Activated T-helper 9 cell treated with anti-CD3 and anti-CD28 coated beads, Interleukin-2, amount 50 U/mL, for 16 hours (primary cell): ENCODE measurements at regions not wholly inside any gene's neighbourhood (a gene's known extent, or its start where the extent isn't known, plus 50 kb on each side); places are given as distances from the start of the nearest gene placed in this dataset.

Experiments
- DNase-seq: peaks from one replicate; pipeline ENCODE4 v3.0.0-alpha.2; 2020; ENCODE audit warnings: low read depth

DNA sequence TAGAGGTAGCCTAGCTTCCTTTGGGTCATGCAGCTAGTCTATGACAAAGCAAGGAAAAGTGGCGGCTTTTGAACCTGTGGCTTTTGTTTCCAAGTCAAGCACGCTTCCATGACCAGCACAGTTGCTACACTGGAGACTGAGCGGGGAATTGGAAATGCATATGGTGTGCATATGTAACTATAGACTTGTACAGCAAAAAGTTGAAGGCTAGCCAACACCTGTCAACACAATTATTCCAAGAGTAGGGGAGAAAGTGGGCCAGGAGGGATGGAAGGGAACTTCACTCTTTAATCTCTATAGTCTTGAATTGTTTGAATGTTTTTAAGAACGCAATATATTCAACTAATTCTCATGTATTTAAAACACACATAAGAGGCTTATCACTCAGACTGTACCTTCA, 218.5 kb upstream of the CADM1 start:
- no peak for DNase-seq

DNA sequence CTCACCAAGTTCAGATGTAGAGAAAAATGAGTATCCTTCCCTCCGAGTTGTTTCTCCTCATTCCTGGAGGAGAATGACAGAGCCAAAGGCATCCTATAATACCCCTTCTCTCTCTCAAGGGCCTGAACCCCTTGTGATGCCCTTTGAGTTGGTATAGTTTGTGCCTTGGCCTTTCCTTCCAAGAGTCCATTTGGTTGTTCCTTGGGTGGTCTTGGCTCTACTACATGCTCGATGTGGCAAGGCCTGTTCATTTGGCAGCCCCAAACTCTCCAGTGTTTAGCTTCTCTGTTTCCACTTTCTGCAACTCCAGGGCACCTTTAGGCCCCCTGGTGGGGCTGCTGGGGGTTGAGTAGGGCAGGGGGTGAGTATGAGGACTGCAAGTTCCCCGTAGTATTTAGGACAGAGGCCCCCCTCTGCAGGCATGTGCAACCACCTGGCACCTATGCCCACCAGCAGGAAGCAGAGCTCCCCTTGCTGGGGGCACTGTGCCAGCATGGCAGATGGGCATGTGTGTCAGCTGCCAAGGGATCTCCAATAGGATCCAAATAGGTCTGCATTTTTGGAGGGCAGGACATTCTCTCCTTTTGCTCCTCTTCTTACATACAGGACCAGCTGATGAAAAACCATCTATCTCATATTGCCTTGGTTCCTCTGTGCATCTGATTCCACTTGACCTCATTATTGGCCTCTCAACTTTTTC, 217.2 kb upstream of the CADM1 start:
- no peak for DNase-seq

DNA sequence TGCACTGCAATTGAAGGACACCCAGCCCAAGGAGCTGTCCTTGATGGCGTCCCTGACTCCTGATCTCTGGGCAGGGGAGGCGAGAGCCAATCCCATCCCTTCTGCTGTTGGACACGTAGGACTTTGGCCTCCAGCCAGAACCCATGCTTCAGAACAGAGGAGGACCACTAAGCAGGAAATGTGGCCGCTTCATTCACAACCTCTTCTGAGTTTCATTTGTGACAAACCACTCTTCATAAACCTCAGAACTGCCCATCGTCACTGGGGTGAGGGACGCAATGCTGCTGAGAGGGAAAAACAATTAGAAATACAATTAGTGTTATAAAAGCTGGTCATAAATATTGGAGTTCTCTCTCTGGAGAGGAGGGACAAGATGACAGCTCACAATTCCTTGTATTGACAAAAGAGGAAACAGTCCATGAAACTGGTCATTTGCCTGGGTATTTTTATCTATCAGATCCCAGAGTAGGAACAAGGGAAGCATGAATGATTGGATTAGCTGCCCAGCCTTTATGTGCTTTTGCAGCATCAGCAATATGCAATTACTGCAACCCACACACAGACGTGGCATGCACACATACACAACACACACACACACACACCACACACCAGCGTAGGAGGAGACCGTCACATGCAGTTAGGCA, 216.5 kb upstream of the CADM1 start:
- DNase-seq = no peak

DNA sequence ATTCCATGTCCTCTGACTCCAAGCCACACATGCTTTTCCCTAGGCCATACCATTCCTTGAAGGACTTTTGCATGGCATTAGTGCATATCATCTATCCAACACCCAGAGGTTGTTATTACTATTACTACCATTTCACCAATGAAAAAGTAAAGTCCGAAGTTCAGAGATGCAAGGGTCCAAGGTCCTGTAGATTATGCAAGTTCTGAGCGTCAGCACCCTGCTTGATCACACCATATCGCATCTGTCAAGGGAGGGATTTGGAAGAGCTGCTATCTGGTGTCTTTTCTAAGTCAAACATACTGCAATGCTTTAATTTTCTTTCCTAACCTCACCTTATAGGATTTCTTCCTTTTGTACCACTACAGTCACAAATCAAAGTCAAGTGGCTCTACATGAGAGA, 214.7 kb upstream of the CADM1 start:
- DNase-seq = no peak

DNA sequence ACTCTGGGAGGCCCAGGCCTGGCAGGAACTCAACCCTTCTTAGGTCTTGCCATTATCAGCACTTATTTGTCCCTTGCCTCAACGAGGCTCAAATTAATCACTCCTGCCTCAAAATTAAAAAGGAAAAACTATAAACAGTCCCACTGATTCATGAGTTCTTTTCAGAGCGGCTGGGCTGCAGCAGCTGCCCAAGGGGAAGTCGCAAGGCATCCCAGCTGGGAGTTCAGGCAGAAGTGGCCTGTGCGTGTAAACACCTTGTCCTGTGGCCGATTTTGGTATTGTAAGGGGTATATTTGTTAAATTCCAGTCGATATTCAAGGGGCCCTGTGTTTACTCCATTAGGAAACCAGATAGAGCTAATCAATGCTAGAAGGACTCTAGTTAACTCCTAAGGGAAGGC, 213.9 kb upstream of the CADM1 start:
- no peak for DNase-seq

DNA sequence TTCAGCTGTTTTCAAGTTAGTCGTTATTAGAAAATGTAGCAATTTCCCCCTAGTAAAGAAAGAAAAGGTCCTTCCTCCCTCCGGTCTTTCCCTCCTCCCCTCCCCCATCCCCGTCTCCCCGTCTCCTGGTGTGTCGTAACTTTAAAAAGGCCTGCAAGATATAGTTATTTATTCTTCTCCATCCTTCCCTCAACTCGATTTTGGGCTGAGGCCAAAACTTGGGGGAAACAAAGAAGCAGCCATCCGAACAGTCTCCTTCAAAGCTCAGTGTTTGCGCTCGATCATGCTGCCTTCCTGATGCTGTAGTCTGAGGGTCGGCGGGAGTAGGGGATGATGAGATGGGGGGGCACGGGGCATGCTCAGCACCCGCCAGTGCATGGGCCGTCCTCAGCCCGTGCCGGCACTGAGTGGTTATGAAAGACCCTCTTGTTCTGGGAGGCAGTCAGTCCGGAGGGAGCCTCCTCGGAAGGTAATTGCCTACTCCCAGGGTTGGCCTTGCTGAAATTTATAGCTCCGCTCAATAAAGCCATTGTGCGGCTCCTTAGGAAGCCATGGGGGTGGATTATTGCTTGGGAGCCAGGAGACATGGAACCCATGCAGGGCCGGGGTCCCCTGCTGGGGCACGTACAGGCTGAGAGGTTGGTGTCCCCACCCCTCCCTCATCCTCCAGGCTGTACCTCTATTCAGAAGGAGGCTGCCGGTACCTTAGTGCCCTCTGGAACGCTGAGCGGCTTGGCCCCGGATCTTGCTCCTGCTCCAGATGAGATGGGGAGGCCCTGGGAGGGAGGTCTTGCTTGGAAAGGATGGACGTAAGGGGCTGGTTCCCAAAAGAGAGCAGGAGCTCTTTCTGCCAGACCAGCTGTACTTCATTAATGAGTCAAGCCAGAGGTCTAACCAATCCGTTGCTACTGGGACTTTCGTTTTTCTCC, 212.7 kb upstream of the CADM1 start:
- DNase-seq = no peak

DNA sequence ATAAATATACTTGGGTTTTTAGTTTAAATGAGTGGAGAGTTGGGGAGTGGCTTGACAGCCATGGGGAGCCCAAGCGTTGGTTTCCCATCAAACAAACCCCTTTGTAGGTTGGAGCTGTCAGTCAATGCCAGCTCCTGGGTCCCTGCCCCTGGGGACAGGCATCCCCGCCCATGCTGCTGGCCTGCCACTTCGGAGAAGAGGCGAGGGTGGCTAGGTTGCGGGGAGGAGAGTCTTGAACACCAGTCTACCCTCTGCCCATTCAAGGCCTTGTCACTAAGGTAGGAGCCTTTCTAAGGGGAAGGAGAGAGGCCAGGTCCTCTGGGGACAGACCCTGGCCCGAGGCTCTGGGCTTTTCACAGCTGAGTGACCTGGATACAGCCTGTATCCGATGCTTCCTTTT, 211.9 kb upstream of the CADM1 start:
- no peak for DNase-seq

DNA sequence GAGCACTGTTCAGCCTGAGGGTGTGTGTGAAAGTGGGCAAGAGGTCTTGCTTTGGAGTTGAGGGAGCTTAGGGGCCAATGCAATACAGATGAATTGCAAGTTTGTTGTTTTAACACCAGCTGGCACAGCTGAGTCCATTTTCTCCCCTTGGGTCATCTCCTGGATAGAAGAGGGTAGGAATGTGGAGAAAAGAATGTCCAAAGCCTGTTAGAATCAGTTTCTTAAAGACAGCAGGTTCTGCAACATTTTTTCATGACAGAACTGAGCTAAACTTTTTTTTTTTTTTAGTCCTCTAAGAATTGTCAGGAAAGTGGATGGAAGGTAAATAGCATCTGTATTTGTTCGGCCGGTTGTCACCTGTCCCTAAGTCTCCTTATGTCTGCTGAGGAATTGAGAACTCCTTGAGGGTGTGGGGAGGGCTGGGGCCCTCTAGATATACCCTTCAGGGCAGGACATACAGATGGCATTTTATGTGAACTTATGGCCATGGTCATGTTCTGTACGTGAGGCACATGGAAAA, 211.1 kb upstream of the CADM1 start:
- DNase-seq = no peak

DNA sequence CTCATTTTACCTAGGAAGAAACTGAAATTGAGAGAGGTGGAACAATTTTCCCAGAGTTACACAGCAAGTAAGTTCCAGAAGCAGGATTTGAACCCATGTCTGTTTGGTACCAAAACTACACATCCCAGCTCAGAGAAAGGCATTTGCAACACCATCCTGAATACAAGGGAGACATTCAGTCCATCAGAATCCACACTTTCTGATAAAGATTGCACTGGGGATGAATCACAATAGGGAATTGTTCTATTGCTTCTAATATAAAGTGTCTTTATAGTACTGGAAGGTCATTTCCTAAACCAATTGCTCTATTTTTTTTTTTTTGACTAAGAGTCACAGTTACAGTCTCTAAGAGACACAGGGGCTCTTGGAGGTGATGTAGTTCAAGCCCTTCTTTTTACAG, 208.1 kb upstream of the CADM1 start:
- DNase-seq = no peak

DNA sequence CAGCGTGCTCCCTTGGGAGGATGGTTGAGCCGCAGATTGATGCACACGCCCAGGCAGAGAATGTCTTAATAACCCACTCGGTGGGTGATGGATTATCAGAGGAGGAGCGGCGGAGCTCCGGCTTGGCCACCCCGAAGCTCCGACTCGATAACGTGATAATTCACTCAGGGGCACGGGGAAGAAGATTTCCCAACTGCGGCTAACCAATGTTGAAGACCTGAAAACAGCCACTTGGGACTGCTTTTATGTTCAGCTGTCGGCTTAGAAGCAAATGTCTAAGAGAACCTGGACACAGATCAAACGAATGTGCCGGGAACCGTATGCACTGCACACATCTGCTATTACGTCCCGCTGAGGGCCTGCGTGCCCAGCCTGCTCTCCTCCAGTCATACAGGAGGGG, 206.8 kb upstream of the CADM1 start:
- DNase-seq = no peak

DNA sequence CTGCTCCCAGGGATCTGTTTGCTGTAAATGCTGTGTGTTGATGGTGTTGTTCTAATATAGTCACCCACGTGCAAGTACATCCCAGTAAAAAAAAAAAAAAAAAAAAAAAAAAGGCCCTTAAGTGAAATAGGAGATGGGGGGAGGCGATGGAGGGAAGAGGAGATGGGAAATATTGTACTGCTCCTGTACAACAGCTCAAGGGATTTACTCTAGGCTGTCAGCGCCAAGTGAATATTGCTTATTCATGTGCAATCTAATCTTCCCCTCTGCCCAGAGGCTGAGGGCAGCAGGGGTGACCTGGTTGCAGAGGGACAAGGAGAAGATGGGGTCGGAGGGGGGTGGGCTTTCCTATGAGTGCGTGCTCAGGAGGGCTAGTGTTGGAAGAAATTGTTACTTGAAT, 206.2 kb upstream of the CADM1 start:
- DNase-seq = no peak

DNA sequence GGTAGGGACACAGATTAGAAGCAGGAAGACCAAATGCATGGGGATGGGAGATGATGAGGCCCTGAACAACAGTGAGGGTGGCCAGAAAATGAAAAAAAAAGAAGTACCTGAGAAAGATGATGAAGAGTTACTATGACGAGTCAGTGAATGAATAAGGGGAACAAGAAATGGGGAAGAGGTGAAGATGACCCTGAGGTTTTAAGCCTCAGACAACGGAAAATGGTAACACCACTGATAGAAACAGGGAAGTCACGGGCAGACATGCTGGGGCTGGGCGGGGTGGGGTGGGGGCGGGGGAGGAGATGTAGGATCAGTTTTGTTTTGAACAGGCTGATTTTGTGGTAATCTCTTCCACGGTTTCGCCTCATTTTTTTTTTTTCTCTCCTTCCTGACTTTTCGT, 205.1 kb upstream of the CADM1 start:
- DNase-seq = no peak

DNA sequence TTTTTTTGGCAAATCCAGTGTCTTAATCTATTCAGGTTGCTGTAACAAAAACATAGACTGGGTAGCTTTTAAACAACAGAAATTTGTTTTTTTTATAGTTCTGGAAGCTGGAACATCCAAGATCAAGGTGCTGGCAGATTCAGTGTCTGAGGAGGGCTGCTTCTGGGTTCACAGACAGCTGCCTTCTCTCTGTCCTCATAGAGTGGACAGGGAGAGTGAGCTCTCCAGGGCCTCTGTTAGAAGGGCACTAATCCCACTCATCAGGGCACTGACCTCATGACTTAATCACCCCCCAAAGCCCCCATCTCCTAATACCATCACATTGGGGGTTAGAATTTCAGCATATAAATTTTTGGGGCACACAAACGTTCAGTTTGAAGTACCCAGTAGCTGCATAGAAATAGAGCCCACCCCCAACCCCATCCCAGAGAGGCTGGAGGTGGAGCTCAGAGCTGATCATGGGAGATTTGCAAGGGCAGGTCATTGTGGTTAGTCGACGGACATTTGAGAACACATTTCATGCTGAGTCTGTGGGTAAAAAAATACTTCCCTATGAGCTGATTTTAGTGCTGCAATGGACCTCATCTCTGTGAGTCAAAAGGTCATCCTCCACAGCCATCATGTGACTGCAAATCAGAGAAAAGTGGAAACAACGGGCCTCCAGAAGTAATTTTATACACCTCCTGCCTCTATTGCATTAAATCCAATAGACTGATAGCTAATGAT, 203.1 kb upstream of the CADM1 start:
- no peak for DNase-seq

DNA sequence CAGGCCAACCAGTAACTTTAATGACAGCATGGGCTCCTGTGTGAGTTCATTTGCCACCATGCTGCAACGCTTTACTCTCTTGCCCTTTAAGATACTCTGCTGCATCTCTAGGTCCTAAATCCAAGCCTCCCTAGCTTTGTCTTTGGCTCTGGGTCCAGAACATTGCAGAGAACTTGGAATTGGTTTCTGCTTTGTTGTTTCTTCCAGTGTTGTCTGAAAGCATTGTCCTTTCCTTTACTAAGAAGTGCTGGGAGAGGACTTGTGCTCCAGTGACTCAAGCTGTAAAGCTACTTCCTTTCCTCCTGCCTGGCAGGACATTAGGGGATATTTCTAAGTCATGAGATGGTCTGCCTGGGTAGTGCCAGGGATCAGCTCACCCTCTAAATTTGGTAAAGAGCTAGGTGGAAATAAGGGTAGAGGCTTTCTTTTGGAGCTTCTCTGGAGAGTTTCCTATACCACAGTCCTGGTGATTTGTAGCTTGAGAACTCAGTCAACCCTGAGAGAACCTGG, 202.5 kb upstream of the CADM1 start:
- no peak for DNase-seq

DNA sequence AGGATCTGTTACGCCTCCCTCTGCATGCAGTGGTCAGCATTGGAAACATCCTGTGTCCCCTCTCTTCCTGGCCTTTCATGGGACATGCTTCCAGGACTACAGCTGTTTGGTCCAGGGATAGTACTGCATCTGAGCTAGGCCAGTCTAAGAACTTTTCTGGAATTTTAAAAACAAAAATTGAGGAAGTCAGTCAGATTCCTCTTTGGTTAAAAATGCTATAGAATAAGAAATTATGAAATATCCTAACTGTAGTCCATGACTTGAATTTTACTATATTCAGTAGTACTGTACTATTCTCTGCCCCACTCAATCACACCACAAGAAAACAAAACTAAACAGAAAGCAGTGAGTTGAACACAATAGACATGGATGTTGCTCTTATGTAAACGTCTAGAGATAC, 201.0 kb upstream of the CADM1 start:
- DNase-seq = no peak

DNA sequence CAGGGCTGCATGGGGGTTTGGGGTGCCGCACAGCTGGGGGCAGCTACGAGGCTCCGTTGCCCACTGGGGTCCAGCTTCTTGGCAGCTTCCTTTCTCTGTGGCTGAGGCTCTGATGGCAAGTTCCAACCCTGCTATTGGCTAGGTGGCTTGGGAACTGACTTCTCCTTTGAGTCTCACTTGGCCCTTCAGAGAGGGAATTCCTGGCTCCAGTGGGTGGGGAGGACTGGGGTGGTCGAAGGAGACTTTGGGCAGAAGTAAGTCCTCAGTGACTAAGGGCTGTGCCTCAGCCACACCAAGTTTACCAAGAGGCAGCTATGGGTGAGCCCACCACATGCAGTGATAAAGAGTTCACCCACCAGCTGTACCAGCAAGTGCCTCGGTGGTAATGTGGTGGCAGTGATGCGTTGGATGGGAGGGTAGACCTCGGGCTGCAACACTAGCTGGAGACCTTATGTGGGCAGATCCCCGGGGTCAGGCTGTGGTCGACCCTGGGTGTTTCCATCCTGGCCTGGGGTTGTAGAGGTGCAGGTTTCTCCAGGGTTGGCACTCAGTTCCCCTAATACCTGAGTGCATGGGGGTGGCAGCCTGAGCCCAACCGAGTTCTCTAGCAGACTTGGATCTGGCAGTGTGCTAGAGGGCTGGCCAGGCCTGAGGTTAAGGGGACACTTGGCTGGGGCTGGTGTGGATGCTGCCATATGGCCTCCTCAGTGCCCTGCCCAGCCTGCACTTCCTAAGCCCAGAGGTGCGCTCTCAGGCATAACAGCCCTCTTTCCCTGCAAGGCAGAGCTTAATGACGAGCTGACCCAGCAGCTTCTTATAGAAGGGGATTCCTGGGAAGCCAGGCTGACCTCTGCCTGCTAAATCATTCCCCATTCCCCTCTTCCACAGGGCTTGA, 197.0 kb upstream of the CADM1 start:
- no peak for DNase-seq

DNA sequence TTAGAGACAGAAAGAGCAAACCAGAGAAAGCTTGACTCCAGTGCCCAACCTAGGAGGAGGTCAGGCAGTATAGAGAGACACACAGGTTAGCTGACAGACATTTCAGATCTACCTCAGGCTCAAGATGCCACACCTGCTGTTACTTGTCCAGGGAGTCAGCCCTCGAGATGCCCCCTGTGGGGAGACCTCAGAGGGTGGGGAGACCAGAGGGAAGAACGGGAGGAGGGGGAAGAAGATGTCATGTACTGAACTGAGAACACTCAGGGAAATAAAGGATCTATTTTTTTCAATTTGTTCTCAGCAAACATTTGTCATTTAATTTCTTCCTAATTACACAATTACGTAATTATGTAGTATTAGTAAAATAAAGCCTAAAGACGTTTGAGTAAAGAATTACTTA, 196.3 kb upstream of the CADM1 start:
- DNase-seq = no peak

DNA sequence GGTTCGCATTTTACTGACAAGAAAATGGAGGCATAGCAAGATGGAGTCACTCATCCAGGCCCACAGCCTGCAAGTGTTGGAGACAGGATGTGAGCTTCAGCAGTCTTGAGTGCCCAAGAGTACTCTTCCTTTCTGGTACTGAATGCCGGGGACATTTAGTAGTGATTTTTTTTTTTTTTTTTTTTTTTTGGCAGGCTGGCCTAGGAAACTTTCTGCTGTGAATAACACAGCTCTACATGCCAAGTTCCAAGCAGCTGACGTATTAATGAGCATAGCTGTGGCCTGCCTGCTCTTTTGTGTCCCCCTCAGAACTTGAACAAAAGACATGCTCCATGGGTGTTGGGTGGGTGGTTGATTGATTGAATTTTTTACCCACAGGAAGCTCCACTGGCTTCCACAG, 195.5 kb upstream of the CADM1 start:
- DNase-seq = no peak

DNA sequence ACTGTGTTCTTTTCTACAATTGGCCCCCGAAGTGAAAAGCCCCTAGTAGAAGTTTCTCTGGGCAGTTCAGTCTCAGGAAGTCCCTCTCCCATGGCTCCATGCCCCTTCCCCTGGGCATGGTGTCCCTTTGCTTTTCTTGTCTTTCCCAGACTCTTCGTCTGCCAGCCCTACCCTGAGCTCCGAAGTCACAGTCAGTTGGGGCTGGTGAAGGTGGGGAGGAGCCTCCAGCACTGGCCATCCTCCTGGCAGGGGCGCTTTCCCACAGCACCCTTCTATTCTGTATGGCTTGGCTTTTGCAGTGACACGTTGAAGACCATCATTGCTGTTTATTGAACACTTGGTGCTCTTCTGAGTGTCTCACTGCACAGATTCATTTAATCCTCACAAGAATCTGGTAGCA, 195.1 kb upstream of the CADM1 start:
- DNase-seq = no peak

DNA sequence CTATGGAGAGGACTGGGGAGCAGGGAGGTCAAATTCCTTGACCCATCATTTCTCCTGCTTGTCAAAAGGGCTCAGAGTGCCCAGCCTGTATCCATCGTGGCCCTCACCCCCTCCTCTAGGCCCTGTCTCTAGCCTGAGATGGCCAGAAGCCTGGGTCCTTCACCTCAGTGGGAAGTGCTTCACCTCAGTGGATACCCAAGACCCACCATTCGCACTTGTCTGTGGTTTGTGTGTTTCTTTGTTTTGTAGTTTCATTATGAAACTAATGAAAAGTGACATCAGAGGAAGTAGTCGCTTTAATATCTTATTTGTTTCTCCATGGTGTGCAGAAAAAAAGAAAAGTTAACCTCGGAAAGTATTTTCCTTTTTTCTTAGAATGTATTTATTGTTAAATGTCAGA, 194.0 kb upstream of the CADM1 start:
- DNase-seq = no peak

DNA sequence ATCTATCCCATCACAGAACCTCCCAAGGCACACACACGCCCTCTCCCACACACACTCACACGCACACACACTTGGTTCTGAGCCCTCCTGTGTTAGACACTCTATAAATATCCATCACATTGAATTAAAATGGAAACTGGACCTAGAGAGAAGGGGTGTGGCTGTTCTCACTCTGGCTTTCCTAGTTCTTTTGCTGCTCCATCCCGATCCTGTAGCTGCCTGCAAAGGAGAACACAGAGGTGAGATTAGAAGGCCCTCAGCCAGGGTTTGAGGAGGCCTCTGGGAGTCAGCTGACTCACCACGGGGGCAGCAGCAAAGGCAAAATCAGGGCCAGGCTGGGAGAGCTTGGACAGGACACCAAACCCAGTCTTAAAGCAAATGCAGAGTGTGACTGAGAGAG, 192.3 kb upstream of the CADM1 start:
- DNase-seq = no peak
